Mononuclear cell (primary cell): ENCODE measurements at regions not wholly inside any gene's neighbourhood (a gene's known extent, or its start where the extent isn't known, plus 50 kb on each side); places are given as distances from the start of the nearest gene placed in this dataset.
"Not testable (repeated sequence)": the region's sequence is repeated elsewhere in the genome, so short reads cannot be mapped to it uniquely, and the experiment has no call there.

ENCODE experiments used
- H3K27me3 ChIP-seq: 2 replicates; pipeline ENCODE4 v1.6.0; 2011; ENCODE audit warnings: low read length, control low read depth; ENCODE audit not compliant: insufficient read depth
- H3K4me1 ChIP-seq: 2 replicates; pipeline ENCODE4 v1.5.1; 2011; ENCODE audit warnings: mild to moderate bottlenecking, low read length, control low read depth; ENCODE audit not compliant: insufficient read depth
- H3K4me3 ChIP-seq: 2 replicates; pipeline ENCODE4 v1.5.1; 2011; ENCODE audit warnings: mild to moderate bottlenecking, low read length, moderate library complexity
- H3K9me3 ChIP-seq: 2 replicates; pipeline ENCODE4 v1.5.1; 2011; ENCODE audit warnings: low read depth, mild to moderate bottlenecking, control low read depth, low read length

GRCh38 chr13:103618151-103618550, 551.9 kb upstream of the SLC10A2 start:
- H3K9me3 ChIP-seq, result no peaks in the 10 kb centered on the region
- no peaks in the 10 kb centered on the region for H3K4me1 ChIP-seq
- no peaks in the 10 kb centered on the region for H3K27me3 ChIP-seq
- no peak overlapping the region for H3K4me3 ChIP-seq

DNA sequence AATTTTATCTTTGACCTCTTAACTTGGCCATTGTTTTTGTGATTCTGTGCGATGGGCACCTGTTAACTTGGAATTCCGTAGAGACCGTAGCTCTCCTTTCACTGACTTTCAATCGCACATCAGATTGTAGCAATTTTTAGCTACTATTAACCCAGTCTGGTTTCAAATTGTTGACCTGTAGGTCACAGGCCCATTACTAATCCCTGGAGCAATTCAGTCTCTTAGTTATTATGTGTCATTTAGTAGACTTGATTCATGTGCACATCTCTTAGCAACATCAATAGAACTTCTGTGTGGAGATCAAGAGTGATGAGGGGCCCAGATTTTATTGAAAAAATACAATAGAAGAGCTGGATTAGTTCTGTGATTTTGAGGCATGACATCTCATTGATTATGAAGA, 549.6 kb upstream of the SLC10A2 start:
- H3K9me3 ChIP-seq, result no peaks in the 10 kb centered on the region
- H3K4me1 ChIP-seq, result no peaks in the 10 kb centered on the region
- no peaks in the 10 kb centered on the region for H3K27me3 ChIP-seq
- no peak overlapping the region for H3K4me3 ChIP-seq

DNA sequence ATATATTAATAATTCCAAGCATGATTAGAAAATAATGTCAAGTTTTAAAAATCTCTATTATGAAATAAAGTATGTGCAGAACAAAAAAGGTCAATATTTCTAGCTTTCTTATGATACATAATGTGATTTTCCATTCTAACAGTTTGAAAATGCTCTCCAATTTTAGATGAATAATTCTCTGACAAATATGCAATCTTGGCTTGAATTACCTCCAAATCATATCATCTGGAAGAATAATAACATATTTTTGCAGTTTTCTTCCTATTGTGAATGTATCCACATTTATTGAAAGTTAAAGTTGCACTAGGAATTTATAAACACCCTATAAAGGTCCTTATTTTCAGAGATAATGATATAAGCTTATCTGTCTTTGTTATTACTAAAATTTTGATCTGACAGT, 548.5 kb upstream of the SLC10A2 start:
- no peaks in the 10 kb centered on the region for H3K27me3 ChIP-seq
- H3K4me3 ChIP-seq, result no peak overlapping the region
- no peaks in the 10 kb centered on the region for H3K9me3 ChIP-seq
- no peaks in the 10 kb centered on the region for H3K4me1 ChIP-seq

- no peaks in the 10 kb centered on the region for H3K9me3 ChIP-seq
- H3K4me1 ChIP-seq, result no peaks in the 10 kb centered on the region
- H3K27me3 ChIP-seq, result no peaks in the 10 kb centered on the region
- H3K4me3 ChIP-seq, result no peak overlapping the region
Observed at GRCh38 chr13:103607995-103608394, 541.8 kb upstream of the SLC10A2 start.

- Histone ChIP-seq H3K27me3 (no peaks in the 10 kb centered on the region), H3K4me3 (no peak overlapping the region), H3K4me1 (no peaks in the 10 kb centered on the region), H3K9me3 (no peaks in the 10 kb centered on the region)
Observed at GRCh38 chr13:103605546-103606326, 539.5 kb upstream of the SLC10A2 start.

DNA sequence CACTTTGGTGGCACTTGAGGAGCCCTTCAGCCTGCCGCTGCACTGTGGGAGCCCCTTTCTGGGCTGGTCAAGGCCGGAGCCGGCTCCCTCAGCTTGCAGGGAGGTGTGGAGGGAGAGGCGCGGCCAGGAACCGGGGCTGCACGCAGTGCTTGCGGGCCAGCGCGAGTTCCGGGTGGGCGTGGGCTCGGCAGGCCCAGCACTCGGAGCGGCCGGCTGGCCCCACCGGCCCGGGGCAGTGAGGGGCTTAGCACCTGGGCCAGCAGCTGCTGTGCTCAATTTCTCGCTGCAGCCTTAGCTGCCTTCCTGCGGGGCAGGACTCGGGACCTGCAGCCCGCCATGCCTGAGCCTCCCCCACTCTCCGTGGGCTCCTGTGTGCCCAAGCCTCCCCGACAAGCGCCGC, 533.7 kb upstream of the SLC10A2 start:
- not testable (repeated sequence) for H3K9me3 ChIP-seq, H3K4me1 ChIP-seq, H3K27me3 ChIP-seq, H3K4me3 ChIP-seq

DNA sequence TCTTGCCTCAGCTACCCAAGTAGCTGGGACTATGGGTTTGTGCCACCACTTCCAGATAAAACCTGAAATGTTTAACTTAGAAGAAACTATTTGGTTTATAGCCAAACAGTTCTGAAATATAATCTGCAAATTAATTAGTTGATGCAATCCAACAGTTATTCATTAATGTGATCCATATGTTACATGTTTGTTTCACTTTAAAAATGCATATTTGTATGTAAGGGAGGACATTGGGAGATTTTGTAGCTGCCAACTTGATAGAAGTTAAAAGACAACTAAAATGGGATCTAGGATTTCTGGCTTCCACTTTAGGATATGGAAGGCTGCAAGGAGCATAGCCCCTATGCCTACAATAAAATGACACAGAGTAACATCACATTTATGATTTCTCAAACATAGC, 532.5 kb upstream of the SLC10A2 start:
- H3K27me3 ChIP-seq, result no peaks in the 10 kb centered on the region
- H3K9me3 ChIP-seq, result no peaks in the 10 kb centered on the region
- no peaks in the 10 kb centered on the region for H3K4me1 ChIP-seq
- H3K4me3 ChIP-seq, result no peak overlapping the region

DNA sequence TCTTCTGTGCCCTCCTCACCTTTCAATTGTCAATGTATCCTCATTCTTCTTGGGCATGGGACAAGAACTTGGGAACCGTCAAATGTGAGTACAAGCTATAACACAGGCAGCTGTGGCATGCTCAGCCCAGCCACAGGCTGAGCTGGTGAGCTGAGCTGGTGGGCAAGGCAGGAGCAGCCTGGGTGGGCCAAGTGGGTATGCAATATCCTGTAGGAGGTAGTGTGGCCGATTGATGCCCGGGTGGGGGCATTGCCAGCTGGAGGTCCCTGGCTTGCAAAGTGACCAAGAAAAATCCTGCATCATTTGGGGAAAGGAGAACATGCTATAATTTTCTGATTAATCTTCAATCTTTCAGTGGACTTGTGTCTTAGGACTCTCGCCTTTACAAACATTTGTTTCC, 507.2 kb upstream of the SLC10A2 start:
- H3K4me1 ChIP-seq, result no peaks in the 10 kb centered on the region
- peaks cover 6% of the 10 kb centered on the region for H3K9me3 ChIP-seq
- no peak overlapping the region for H3K4me3 ChIP-seq

GRCh38 chr13:103568314-103568713, 502.1 kb upstream of the SLC10A2 start:
- Histone ChIP-seq H3K27me3 (no peaks in the 10 kb centered on the region), H3K4me1 (no peaks in the 10 kb centered on the region), H3K9me3 (no peaks in the 10 kb centered on the region), H3K4me3 (no peak overlapping the region)

More for the DNA sequence above, 507.2 kb upstream of the SLC10A2 start:
- no peaks in the 10 kb centered on the region for H3K27me3 ChIP-seq

DNA sequence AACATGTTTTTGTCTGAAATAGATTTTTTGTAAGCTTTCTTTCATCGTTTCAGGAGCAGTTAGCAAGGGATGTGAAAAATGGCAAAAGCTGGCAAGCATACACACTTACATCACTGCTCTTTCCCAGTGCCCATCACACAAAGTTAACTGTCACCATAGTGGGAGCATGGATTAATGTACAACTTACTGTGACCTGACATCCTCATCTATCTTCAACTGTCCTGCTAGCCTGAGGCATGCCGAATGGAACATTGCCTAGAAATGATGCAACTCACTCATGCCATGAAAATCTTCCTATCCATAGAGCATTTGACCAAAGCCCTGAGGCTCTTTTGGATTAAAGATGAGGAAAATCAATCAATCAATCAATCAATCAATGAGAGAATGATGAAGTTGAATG, 491.7 kb upstream of the SLC10A2 start:
- Histone ChIP-seq H3K9me3 (no peaks in the 10 kb centered on the region), H3K4me3 (no peak overlapping the region), H3K27me3 (no peaks in the 10 kb centered on the region), H3K4me1 (no peaks in the 10 kb centered on the region)

DNA sequence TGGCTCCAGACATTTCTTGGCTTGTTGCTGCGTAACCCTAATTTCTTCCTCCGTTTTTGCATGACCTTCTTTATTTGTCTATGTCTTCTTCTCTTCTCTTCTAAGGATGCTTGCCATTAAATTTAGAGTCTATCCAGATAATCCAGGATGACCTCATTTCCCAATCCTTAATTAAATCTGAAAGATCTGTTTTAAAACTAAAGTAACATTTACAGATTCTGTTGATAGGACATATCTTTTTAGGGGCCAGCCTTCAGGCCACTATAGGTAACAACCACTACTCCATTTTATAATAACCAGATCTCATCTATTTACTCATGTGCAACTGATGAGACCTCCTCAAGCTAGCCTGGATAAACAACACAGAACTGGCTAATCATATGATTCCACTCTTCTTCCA, 490.5 kb upstream of the SLC10A2 start:
- H3K9me3 ChIP-seq, result no peaks in the 10 kb centered on the region
- H3K4me3 ChIP-seq, result no peak overlapping the region
- H3K4me1 ChIP-seq, result no peaks in the 10 kb centered on the region
- no peaks in the 10 kb centered on the region for H3K27me3 ChIP-seq

DNA sequence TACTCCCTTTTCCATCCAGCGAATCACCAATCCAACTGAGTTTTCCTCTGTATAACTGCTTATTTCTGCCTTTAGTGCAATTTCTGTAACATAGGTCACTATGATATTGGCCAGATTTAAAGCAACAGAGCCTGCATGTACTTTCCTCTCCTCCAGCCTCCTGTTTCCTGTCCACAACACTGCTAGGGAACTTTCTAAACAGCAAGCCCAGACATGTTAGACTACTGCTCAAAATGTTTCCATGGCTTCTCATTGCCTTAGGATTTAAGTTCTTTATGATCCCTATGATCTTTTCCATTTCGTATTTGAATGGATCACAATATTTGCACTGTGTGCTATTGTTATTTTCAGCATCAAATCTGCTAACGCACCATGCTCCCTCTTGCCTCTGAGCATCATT, 481.7 kb upstream of the SLC10A2 start:
- no peak overlapping the region for H3K4me3 ChIP-seq
- H3K4me1 ChIP-seq, result no peaks in the 10 kb centered on the region
- peaks cover 9% of the 10 kb centered on the region for H3K9me3 ChIP-seq
- no peaks in the 10 kb centered on the region for H3K27me3 ChIP-seq

- Histone ChIP-seq H3K27me3 (no peaks in the 10 kb centered on the region), H3K4me1 (no peaks in the 10 kb centered on the region), H3K4me3 (no peak overlapping the region), H3K9me3 (peaks cover 9% of the 10 kb centered on the region)
Observed at GRCh38 chr13:103546271-103546670, 480.1 kb upstream of the SLC10A2 start.

GRCh38 chr13:103542648-103543047, 476.4 kb upstream of the SLC10A2 start:
- Histone ChIP-seq H3K4me3 (no peak overlapping the region), H3K27me3 (no peaks in the 10 kb centered on the region), H3K4me1 (no peaks in the 10 kb centered on the region), H3K9me3 (peaks cover 5% of the 10 kb centered on the region)

- Histone ChIP-seq H3K27me3 (no peaks in the 10 kb centered on the region), H3K4me1 (no peaks in the 10 kb centered on the region), H3K9me3 (peaks cover 5% of the 10 kb centered on the region)
Observed at GRCh38 chr13:103540382-103540765, 474.2 kb upstream of the SLC10A2 start.

DNA sequence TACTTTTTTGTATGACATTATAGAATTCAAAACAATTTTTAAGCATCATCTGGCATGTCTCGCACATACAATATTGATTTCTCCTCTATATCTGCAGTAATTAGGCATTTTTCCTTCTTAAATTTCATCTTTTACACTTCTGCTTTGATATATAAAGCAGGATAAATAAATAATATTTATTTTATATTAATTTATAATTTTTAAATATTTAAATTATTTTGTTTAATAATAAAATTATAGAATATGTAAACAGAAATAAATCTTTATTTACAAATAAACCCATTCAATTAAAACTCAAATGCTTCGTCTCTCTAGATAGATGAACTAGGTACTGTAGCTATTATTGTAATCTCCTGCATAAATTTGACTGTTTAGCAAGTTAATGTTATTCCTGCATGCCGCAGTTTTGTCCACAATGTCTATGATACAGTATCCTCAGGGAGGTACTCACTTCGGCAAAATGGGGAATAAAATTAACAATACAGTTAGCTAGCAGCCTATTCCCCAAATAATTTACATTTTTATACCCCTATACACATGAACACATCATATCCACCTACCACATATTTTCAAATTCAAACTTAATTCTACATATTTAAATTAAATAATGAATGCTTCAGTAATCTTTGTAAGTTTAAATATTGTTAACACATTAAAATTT, 473.6 kb upstream of the SLC10A2 start:
- H3K27me3 ChIP-seq, result no peaks in the 10 kb centered on the region
- H3K4me1 ChIP-seq, result no peaks in the 10 kb centered on the region
- no peak overlapping the region for H3K4me3 ChIP-seq
- H3K9me3 ChIP-seq, result peaks cover 3% of the 10 kb centered on the region

More at GRCh38 chr13:103540382-103540765, 474.2 kb upstream of the SLC10A2 start:
- no peak overlapping the region for H3K4me3 ChIP-seq
